IMR-90 (cell line): ENCODE measurements at regions not wholly inside any gene's neighbourhood (a gene's known extent, or its start where the extent isn't known, plus 50 kb on each side); places are given as distances from the start of the nearest gene placed in this dataset.

Experiments
- ATAC-seq: fragments of 200-7000 bp; cut with Tn5 transposase; 2 replicates; pipeline ENCODE4 v1.9.1; 2020; ENCODE audit warnings: low read depth, mild to moderate bottlenecking, moderate library complexity
- BruUV-seq: library from RNA; stranded (reverse); fragments of 400-500 nt; replicated peaks from 2 replicates; lab custom pipeline; 2021; lab: Mats Ljungman, UMichigan
- CTCF ChIA-PET: fragments of 300-600 bp; formaldehyde crosslinking; extraction: SDS; loops from one replicate; lab custom pipeline; 2021; ENCODE audit warnings: antibody characterized with exemption; lab: Yijun Ruan, JAX
- POLR2A ChIA-PET: fragments of 300-600 bp; sonication (Branson Sonifier 250); formaldehyde crosslinking; loops from one replicate; lab custom pipeline; 2022; ENCODE audit warnings: antibody characterized with exemption; ENCODE audit not compliant: unreplicated experiment; lab: Charles Lee
- DNase-seq: peaks from one replicate; pipeline ENCODE4 v3.0.0; 2013
- H2AFZ ChIP-seq: replicated peaks from 2 replicates; pipeline ENCODE3; 2013; ENCODE audit warnings: low read length, mild to moderate bottlenecking; ENCODE audit not compliant: poor library complexity
- H2AK5ac ChIP-seq: 2 replicates; pipeline ENCODE4 v1.6.1; 2013; ENCODE audit warnings: low read depth, low read length, inconsistent platforms
- H2AK9ac ChIP-seq: replicated peaks from 2 replicates; pipeline ENCODE3; 2013; ENCODE audit warnings: mild to moderate bottlenecking, low read depth, low read length, moderate library complexity; ENCODE audit not compliant: poor library complexity
- H2BK120ac ChIP-seq: 2 replicates; pipeline ENCODE4 v1.6.1; 2013; ENCODE audit warnings: low read depth, low read length, inconsistent platforms
- H2BK15ac ChIP-seq: 3 replicates; pipeline ENCODE4 v1.6.1; 2013; ENCODE audit warnings: low read depth, low read length, inconsistent platforms
- H2BK20ac ChIP-seq: 2 replicates; pipeline ENCODE4 v1.6.1; 2013; ENCODE audit warnings: low read depth, mild to moderate bottlenecking, inconsistent platforms, low read length, moderate library complexity
- H2BK5ac ChIP-seq: 2 replicates; pipeline ENCODE4 v1.6.1; 2013; ENCODE audit warnings: mild to moderate bottlenecking, low read depth, low read length, inconsistent platforms; ENCODE audit not compliant: poor library complexity, severe bottlenecking
- H3K14ac ChIP-seq: replicated peaks from 2 replicates; pipeline ENCODE4 v1.6.1; 2013; ENCODE audit warnings: low read depth, low read length, inconsistent platforms
- H3K18ac ChIP-seq: 2 replicates; pipeline ENCODE4 v1.6.1; 2013; ENCODE audit warnings: low read depth, low read length, control low read depth
- H3K23ac ChIP-seq: 2 replicates; pipeline ENCODE4 v1.6.1; 2013; ENCODE audit warnings: low read depth, low read length, inconsistent platforms
- H3K27ac ChIP-seq: 2 replicates; pipeline ENCODE4 v1.5.1; 2013; ENCODE audit warnings: mild to moderate bottlenecking, control low read depth, low read length; ENCODE audit not compliant: insufficient read depth
- H3K27me3 ChIP-seq: 2 replicates; pipeline ENCODE4 v1.6.1; 2013; ENCODE audit warnings: low read length; ENCODE audit not compliant: control insufficient read depth, insufficient read depth
- H3K36me3 ChIP-seq: 2 replicates; pipeline ENCODE4 v1.6.1; 2013; ENCODE audit warnings: low read length, mixed read lengths; ENCODE audit not compliant: control insufficient read depth, insufficient read depth
- H3K4ac ChIP-seq: 2 replicates; pipeline ENCODE4 v1.6.1; 2013; ENCODE audit warnings: low read depth, low read length, inconsistent platforms
- H3K4me1 ChIP-seq: 2 replicates; pipeline ENCODE4 v1.6.1; 2013; ENCODE audit warnings: low read length, mixed read lengths; ENCODE audit not compliant: control insufficient read depth, insufficient read depth
- H3K4me2 ChIP-seq: 2 replicates; pipeline ENCODE4 v1.6.1; 2013; ENCODE audit warnings: low read depth, mild to moderate bottlenecking, control low read depth, low read length, moderate library complexity
- H3K4me3 ChIP-seq: 2 replicates; pipeline ENCODE4 v1.5.1; 2013; ENCODE audit warnings: low read depth, mild to moderate bottlenecking, control low read depth, low read length, moderate library complexity; ENCODE audit not compliant: insufficient read depth
- H3K56ac ChIP-seq: 2 replicates; pipeline ENCODE4 v1.6.1; 2013; ENCODE audit warnings: low read length, inconsistent platforms; ENCODE audit not compliant: insufficient read depth; ENCODE audit errors: extremely low read depth
- H3K79me1 ChIP-seq, 2 experiments: 2 replicates each; pipeline ENCODE4 v1.6.1; 2013; ENCODE audit warnings: low read length in 2 of 2, inconsistent platforms in 1 of 2, low read depth in 1 of 2
- H3K9ac ChIP-seq: 2 replicates; pipeline ENCODE4 v1.6.1; 2013; ENCODE audit warnings: low read depth, low read length, control low read depth
- H3K9me1 ChIP-seq: 2 replicates; pipeline ENCODE4 v1.6.1; 2013; ENCODE audit warnings: low read length, inconsistent platforms; ENCODE audit not compliant: insufficient read depth
- H3K9me3 ChIP-seq: 2 replicates; pipeline ENCODE4 v1.6.1; 2013; ENCODE audit warnings: low read length; ENCODE audit not compliant: control insufficient read depth, insufficient read depth
- H4K20me1 ChIP-seq: 2 replicates; pipeline ENCODE4 v1.6.1; 2013; ENCODE audit warnings: low read length, inconsistent platforms; ENCODE audit not compliant: insufficient read depth
- H4K5ac ChIP-seq: 2 replicates; pipeline ENCODE4 v1.6.1; 2013; ENCODE audit warnings: mild to moderate bottlenecking, low read depth, low read length, control low read depth
- H4K8ac ChIP-seq, 2 experiments: 2 replicates each; pipeline ENCODE4 v1.6.1; 2013; ENCODE audit warnings: low read depth in 2 of 2, low read length in 2 of 2, control low read depth in 1 of 2, inconsistent platforms in 1 of 2
- H4K91ac ChIP-seq: 2 replicates; pipeline ENCODE4 v1.6.1; 2013; ENCODE audit warnings: low read depth, low read length, inconsistent platforms; ENCODE audit not compliant: insufficient read depth
- BHLHE40 ChIP-seq: fragments of 150-350 bp; IDR thresholded peaks from 2 replicates; pipeline ENCODE4 v1.6.1; 2016; ENCODE audit warnings: mild to moderate bottlenecking, low read depth, low read length
- CEBPB ChIP-seq: IDR thresholded peaks from 2 replicates; pipeline ENCODE4 v1.6.1; 2012; ENCODE audit warnings: low read depth, low read length, improper control_type of control experiment
- CHD1 ChIP-seq: IDR thresholded peaks from 2 replicates; pipeline ENCODE4 v1.6.1; 2012; ENCODE audit warnings: low read depth, low read length, improper control_type of control experiment
- FOS ChIP-seq: fragments of 150-350 bp; IDR thresholded peaks from 2 replicates; pipeline ENCODE4 v1.6.1; 2016; ENCODE audit warnings: low read depth, low read length
- MAFK ChIP-seq: IDR thresholded peaks from 2 replicates; pipeline ENCODE4 v1.6.1; 2012; ENCODE audit warnings: low read depth, low read length, improper control_type of control experiment
- MAZ ChIP-seq: IDR thresholded peaks from 2 replicates; pipeline ENCODE4 v1.6.1; 2012; ENCODE audit warnings: low read depth, mild to moderate bottlenecking, low read length, improper control_type of control experiment, moderate library complexity, borderline replicate concordance
- MXI1 ChIP-seq: IDR thresholded peaks from 2 replicates; pipeline ENCODE4 v1.6.1; 2012; ENCODE audit warnings: low read depth, mild to moderate bottlenecking, low read length, moderate library complexity, borderline replicate concordance
- NFE2L2 ChIP-seq: fragments of 150-350 bp; IDR thresholded peaks from 2 replicates; pipeline ENCODE4 v1.6.1; 2016; ENCODE audit warnings: low read depth, mild to moderate bottlenecking, low read length
- POLR2A ChIP-seq: IDR thresholded peaks from 2 replicates; pipeline ENCODE4 v1.6.1; 2012; ENCODE audit warnings: mild to moderate bottlenecking, low read depth, low read length
- RAD21 ChIP-seq: IDR thresholded peaks from 2 replicates; pipeline ENCODE4 v1.6.1; 2012; ENCODE audit warnings: low read length, improper control_type of control experiment
- RCOR1 ChIP-seq: IDR thresholded peaks from 2 replicates; pipeline ENCODE4 v1.6.1; 2012; ENCODE audit warnings: mild to moderate bottlenecking, low read length, improper control_type of control experiment; ENCODE audit not compliant: insufficient replicate concordance
- RFX5 ChIP-seq: IDR thresholded peaks from 2 replicates; pipeline ENCODE4 v1.8.0; 2012; ENCODE audit warnings: low read depth, mild to moderate bottlenecking, low read length, moderate library complexity
- SMC3 ChIP-seq: fragments of 150-350 bp; IDR thresholded peaks from 2 replicates; pipeline ENCODE4 v1.6.1; 2016; ENCODE audit warnings: low read depth, mild to moderate bottlenecking, antibody characterized with exemption, low read length, moderate library complexity
- WGBS, 2 experiments: methylation state at CpG; one replicate each; pipeline versions ENCODE4 v1.1.5 to v1.1.7; 2013; ENCODE audit warnings: missing lambda C conversion rate in 2 of 2; ENCODE audit not compliant: insufficient read length in 1 of 2; ENCODE audit errors: extremely low coverage in 2 of 2; 5-methylcytosine and 5-hydroxymethylcytosine counted together
- dilution Hi-C: fragments of 300-500 bp; cut with HindIII; formaldehyde crosslinking; loops from one replicate; pipeline ENCODE4 v1.14.3; 2018; ENCODE audit warnings: low sequenced_read_pairs; ENCODE audit not compliant: unreplicated experiment
- in situ Hi-C: fragments of 300-500 bp; cut with MboI; formaldehyde crosslinking; loops from 3 replicates; pipeline ENCODE4 v1.14.3; 2019; ENCODE audit warnings: low sequenced_read_pairs, inconsistent platforms, mixed read lengths
- intact Hi-C: fragments of 100-400 bp; cut with micrococcal nuclease; formaldehyde crosslinking; loops from 2 replicates; pipeline ENCODE4 v1.10.0; 2022
- TF ChIP-seq, protein P1 (sequence below): fragments of 150-350 bp; IDR thresholded peaks from 2 replicates; pipeline ENCODE4 v1.6.1; 2017; ENCODE audit warnings: mild to moderate bottlenecking, antibody characterized with exemption, low read length, low read depth
- TF ChIP-seq, protein P2 (sequence below): conservative IDR thresholded peaks from 2 replicates; pipeline ENCODE4 v1.5.1; 2012; ENCODE audit warnings: mild to moderate bottlenecking, low read depth, low read length, improper control_type of control experiment
- TF ChIP-seq, protein P3 (sequence below): fragments of 150-350 bp; IDR thresholded peaks from 2 replicates; pipeline ENCODE4 v1.6.1; 2016; ENCODE audit warnings: low read depth, mild to moderate bottlenecking, low read length, moderate library complexity, borderline replicate concordance

DNA sequence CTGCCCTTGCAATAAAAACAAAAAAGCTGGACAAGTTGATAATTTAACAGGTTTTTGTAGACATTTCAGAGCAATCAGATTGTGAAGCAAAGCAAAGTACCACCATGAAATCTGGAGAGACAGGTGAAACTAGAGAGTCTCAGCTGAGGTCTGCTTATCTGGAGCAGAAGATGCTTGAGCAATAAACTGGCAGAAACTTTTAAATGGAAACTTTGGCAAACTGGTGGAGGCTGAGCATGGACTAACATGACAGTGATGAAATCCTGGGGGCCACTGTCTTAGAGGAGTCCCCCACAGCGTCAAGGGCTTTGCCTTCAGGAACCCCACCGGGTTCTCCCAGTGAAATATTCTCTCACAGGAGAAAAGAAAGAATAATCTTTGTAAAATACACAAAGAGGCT, 416.3 kb upstream of the B3GALT2 start:
- no peak overlapping the region for H2BK120ac ChIP-seq
- H3K56ac ChIP-seq: no peak overlapping the region
- no peak overlapping the region for H4K5ac ChIP-seq
- no peak overlapping the region for H4K8ac ChIP-seq
- H3K18ac ChIP-seq: no peak overlapping the region
- H3K36me3 ChIP-seq: no peaks in the 10 kb centered on the region
- no peaks in the 10 kb centered on the region for H3K27me3 ChIP-seq
- DNase-seq: no peak
- intact Hi-C loops: no loop called here
- no peak overlapping the region for H3K23ac ChIP-seq
- no peak overlapping the region for H2BK15ac ChIP-seq
- H3K27ac ChIP-seq: no peak overlapping the region
- H2AK5ac ChIP-seq: no peak overlapping the region
- H3K4me1 ChIP-seq: no peaks in the 10 kb centered on the region
- dilution Hi-C loops: no loop called here
- no peaks in the 10 kb centered on the region for H3K79me1 ChIP-seq
- no peak for ATAC-seq
- no peak overlapping the region for H2AK9ac ChIP-seq
- no peaks in the 10 kb centered on the region for H4K20me1 ChIP-seq
- no peak overlapping the region for H2BK20ac ChIP-seq
- H3K9me3 ChIP-seq: no peaks in the 10 kb centered on the region
- no peak overlapping the region for H4K91ac ChIP-seq
- no peak overlapping the region for H3K14ac ChIP-seq
- POLR2A ChIA-PET: no interaction called here
- CTCF ChIA-PET: interaction anchor here (0.6 kb wide), 1 partner anchor 441 kb away, joined by 3 read pairs; no protein-coding TSS in a partner anchor
- BruUV-seq: no TSS peak
- no peak overlapping the region for H3K4me2 ChIP-seq
- WGBS, 2 experiments: no CpG with 5 or more reads among the region's 2 CpGs
- TF ChIP-seq, protein P1, sequence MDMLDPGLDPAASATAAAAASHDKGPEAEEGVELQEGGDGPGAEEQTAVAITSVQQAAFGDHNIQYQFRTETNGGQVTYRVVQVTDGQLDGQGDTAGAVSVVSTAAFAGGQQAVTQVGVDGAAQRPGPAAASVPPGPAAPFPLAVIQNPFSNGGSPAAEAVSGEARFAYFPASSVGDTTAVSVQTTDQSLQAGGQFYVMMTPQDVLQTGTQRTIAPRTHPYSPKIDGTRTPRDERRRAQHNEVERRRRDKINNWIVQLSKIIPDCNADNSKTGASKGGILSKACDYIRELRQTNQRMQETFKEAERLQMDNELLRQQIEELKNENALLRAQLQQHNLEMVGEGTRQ: no peak
- no peak for TF ChIP-seq BHLHE40
- TF ChIP-seq NFE2L2: no peak
- TF ChIP-seq FOS: no peak
- no peak for TF ChIP-seq SMC3
- no peak for TF ChIP-seq RCOR1
- TF ChIP-seq RAD21: no peak
- TF ChIP-seq MXI1: no peak
- no peak for TF ChIP-seq POLR2A
- TF ChIP-seq RFX5: no peak
- TF ChIP-seq MAZ: no peak
- TF ChIP-seq CEBPB: no peak
- TF ChIP-seq, protein P2, sequence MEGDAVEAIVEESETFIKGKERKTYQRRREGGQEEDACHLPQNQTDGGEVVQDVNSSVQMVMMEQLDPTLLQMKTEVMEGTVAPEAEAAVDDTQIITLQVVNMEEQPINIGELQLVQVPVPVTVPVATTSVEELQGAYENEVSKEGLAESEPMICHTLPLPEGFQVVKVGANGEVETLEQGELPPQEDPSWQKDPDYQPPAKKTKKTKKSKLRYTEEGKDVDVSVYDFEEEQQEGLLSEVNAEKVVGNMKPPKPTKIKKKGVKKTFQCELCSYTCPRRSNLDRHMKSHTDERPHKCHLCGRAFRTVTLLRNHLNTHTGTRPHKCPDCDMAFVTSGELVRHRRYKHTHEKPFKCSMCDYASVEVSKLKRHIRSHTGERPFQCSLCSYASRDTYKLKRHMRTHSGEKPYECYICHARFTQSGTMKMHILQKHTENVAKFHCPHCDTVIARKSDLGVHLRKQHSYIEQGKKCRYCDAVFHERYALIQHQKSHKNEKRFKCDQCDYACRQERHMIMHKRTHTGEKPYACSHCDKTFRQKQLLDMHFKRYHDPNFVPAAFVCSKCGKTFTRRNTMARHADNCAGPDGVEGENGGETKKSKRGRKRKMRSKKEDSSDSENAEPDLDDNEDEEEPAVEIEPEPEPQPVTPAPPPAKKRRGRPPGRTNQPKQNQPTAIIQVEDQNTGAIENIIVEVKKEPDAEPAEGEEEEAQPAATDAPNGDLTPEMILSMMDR: no peak
- TF ChIP-seq, protein P3, sequence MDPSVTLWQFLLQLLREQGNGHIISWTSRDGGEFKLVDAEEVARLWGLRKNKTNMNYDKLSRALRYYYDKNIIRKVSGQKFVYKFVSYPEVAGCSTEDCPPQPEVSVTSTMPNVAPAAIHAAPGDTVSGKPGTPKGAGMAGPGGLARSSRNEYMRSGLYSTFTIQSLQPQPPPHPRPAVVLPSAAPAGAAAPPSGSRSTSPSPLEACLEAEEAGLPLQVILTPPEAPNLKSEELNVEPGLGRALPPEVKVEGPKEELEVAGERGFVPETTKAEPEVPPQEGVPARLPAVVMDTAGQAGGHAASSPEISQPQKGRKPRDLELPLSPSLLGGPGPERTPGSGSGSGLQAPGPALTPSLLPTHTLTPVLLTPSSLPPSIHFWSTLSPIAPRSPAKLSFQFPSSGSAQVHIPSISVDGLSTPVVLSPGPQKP: no peak
- no peak for TF ChIP-seq MAFK
- TF ChIP-seq CHD1: no peak
- H3K9me1 ChIP-seq: no peaks in the 10 kb centered on the region
- no peak overlapping the region for H3K4ac ChIP-seq
- H3K9ac ChIP-seq: no peak overlapping the region
- no peak overlapping the region for H3K4me3 ChIP-seq
- H2AFZ ChIP-seq: no peak overlapping the region
- in situ Hi-C loops: no loop called here
- no peak overlapping the region for H2BK5ac ChIP-seq
